ENCODE measurements at regions not wholly inside any gene's neighbourhood (a gene's known extent, or its start where the extent isn't known, plus 50 kb on each side); places are given as distances from the start of the nearest gene placed in this dataset.
"Not testable (repeated sequence)": the region's sequence is repeated elsewhere in the genome, so short reads cannot be mapped to it uniquely, and the experiment has no call there.

GRCh38 chr3:72536206-72536877 lies 311.9 kb downstream of the SHQ1 start:
- no peak for DNase-seq (ENCODE audit: low read depth in 2 of 2)

- DNase-seq (ENCODE audit: low read depth in 2 of 2), result no peak
These were observed 312.5 kb downstream of the SHQ1 start for GRCh38 chr3:72535772-72536171.

- no peak for DNase-seq (ENCODE audit: low read depth in 2 of 2)
These were observed 314.4 kb downstream of the SHQ1 start for GRCh38 chr3:72533591-72534473.

GRCh38 chr3:72530426-72530825 lies 317.8 kb downstream of the SHQ1 start:
- no peak for DNase-seq (ENCODE audit: low read depth in 2 of 2)

- no peak for DNase-seq (ENCODE audit: low read depth in 2 of 2)
These were observed 319.2 kb downstream of the SHQ1 start for GRCh38 chr3:72529081-72529480.

- no peak for DNase-seq (ENCODE audit: low read depth in 2 of 2)
These were observed 324.7 kb downstream of the SHQ1 start for GRCh38 chr3:72523429-72524151.

GRCh38 chr3:72520690-72521308 lies 327.4 kb downstream of the SHQ1 start:
- no peak for DNase-seq (ENCODE audit: low read depth in 2 of 2)

- DNase-seq (ENCODE audit: low read depth in 2 of 2), result no peak
These were observed 328.2 kb downstream of the SHQ1 start for GRCh38 chr3:72519946-72520604.

GRCh38 chr3:72517921-72518424 lies 330.3 kb downstream of the SHQ1 start:
- no peak for DNase-seq (ENCODE audit: low read depth in 2 of 2)

GRCh38 chr3:72517336-72517735 lies 330.9 kb downstream of the SHQ1 start:
- DNase-seq (ENCODE audit: low read depth in 2 of 2), result no peak

GRCh38 chr3:72516361-72516760 lies 331.9 kb downstream of the SHQ1 start:
- DNase-seq (ENCODE audit: low read depth in 2 of 2), result no peak

GRCh38 chr3:72515941-72516340 lies 332.3 kb downstream of the SHQ1 start:
- DNase-seq (ENCODE audit: low read depth in 2 of 2), result no peak

- DNase-seq (ENCODE audit: low read depth in 2 of 2), result no peak
These were observed 333.0 kb downstream of the SHQ1 start for GRCh38 chr3:72515281-72515680.

- no peak for DNase-seq (ENCODE audit: low read depth in 2 of 2)
These were observed 338.0 kb downstream of the SHQ1 start for GRCh38 chr3:72510247-72510646.

- no peak for DNase-seq (ENCODE audit: low read depth in 2 of 2)
These were observed 342.5 kb downstream of the SHQ1 start for GRCh38 chr3:72505539-72506405.

GRCh38 chr3:72497501-72497900 lies 350.7 kb downstream of the SHQ1 start:
- not testable (repeated sequence) for DNase-seq (ENCODE audit: low read depth in 2 of 2)

- no peak for DNase-seq (ENCODE audit: low read depth in 2 of 2)
These were observed 352.1 kb downstream of the SHQ1 start for GRCh38 chr3:72496051-72496670.

GRCh38 chr3:72494626-72495025 lies 353.6 kb downstream of the SHQ1 start:
- no peak for DNase-seq (ENCODE audit: low read depth in 2 of 2)

- DNase-seq (ENCODE audit: low read depth in 2 of 2), result no peak
These were observed 354.1 kb downstream of the SHQ1 start for GRCh38 chr3:72494130-72494529.

GRCh38 chr3:72492240-72492639 lies 356.0 kb downstream of the SHQ1 start:
- DNase-seq (ENCODE audit: low read depth in 2 of 2), result no peak

All from stimulated activated CD8-positive, alpha-beta memory T cell treated with anti-CD3 and anti-CD28 coated beads, Interleukin-2, amount 100 ng/mL, for 1 hour (primary cell).